Endometrium (tissue), 2 donors: ENCODE measurements at regions not wholly inside any gene's neighbourhood (a gene's known extent, or its start where the extent isn't known, plus 50 kb on each side); places are given as distances from the start of the nearest gene placed in this dataset.

Experiments
- FAIRE-seq: peaks from 2 replicates; lab custom pipeline; 2012; peaks lifted over from hg19 to GRCh38; lab: Jason Lieb, UNC
- donor health status: control.
- donor health status: control.

DNA sequence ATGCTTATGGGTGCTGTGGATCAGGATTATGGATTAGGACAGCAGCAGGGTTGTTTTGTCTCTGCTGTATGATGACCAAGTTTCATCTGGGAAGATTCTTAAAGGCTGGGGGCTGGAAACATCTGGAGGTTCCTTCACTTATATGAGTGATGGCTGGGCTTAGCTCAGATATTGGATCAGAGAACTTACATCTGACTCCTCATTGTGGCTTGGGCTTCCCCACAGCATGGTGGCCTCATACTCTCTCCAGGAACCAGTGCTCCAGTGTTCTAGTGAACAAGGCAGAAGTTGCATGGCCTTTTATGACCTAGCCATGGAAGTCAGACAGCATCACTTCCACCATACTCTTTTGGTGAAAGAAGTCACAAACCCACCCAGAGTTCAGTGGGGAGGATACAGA, 336.1 kb upstream of the TBX3 start:
- no peak for FAIRE-seq

DNA sequence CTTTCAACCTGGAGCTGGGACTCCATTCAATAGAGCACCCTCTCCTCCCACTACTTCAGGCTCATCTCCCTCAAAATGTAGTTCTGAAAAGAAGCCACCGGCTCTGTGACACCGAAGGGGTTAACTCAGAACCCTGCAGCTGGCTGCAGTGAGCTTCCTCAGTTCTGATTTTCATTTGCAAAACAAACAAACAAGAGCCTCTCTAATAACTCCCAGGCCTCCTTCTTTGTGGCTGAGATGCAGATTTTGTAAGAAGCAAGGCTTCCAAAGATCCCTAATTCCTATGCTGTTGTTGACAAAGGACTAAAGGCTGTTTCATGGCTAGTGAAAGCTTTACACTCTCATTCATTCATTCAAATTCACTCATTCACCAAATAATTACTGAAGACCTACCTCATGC, 333.4 kb upstream of the TBX3 start:
- FAIRE-seq: no peak

DNA sequence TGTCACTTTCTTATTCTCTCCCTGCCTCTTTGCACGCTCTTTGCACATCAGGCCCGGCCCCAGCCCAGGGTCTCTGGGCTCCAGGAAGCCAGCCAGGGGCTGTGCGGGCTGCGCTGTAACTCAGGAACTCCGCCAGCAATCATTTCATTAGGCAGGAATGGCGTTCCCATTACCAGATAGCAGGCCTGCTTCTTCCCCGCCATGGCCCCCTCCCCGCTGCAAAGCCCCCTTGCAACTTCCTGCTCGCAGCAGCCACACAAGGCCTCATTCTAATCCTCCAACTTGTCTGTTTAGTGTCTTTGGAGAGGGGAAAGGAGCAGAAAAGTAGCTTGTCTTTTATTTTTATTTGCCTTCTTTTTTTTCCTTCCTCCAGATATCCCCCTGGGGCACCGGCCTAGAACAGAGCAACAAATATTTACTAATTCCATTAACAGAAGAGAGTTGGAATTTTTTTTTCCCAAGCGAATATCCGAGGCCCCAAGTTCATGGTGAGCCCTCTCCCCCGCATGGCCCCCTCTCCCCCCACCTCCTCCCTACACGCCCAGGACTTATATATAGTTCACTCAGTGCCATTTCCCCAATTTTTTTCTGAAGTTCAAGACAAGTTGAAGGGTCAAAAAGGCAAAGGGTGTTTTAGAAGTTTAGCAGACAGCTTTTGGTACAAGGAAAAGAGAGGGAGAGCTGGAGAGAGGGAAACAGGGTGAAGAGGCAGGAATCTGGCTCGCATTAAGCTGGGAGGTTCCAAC, 329.4 kb upstream of the TBX3 start:
- peak; percentile 80 for FAIRE-seq

DNA sequence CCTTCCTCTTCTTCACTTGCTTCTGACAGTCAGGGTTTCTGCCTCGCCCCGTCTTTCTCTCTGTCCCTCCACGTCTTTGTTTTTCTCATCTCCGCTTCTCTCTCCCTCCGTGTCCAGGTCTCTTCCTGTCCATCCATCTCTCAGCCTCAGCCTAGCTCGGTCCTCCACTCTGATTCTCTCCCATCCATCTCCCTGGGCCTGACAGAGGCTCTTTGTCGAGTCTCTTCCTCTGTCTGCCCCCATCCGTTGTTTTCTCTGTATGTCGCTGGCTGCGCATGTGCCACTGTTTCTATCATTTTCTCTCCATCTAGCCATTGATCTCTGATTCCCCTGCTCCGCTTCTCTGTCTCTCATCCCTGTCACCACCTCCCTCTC, 328.9 kb upstream of the TBX3 start:
- no peak for FAIRE-seq

DNA sequence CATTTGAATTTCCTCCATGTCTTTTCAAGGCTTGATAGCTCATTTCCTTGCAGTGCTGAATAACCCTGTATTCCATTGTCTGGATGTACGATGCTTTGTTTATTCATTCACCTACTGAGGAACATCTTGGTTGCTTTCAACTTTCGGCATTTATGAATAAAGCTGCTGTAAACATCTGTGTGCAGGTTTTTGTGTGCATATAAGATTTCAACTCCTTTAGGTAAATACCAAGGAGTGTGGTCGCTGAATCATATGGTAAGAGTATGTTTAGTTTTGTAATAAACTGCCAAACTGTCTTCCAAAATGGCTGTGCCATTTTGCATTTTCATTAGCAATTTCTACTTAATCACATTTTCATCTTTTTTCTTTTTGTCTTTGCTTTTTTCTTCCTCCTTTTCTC, 327.7 kb upstream of the TBX3 start:
- FAIRE-seq: peak; percentile 26

DNA sequence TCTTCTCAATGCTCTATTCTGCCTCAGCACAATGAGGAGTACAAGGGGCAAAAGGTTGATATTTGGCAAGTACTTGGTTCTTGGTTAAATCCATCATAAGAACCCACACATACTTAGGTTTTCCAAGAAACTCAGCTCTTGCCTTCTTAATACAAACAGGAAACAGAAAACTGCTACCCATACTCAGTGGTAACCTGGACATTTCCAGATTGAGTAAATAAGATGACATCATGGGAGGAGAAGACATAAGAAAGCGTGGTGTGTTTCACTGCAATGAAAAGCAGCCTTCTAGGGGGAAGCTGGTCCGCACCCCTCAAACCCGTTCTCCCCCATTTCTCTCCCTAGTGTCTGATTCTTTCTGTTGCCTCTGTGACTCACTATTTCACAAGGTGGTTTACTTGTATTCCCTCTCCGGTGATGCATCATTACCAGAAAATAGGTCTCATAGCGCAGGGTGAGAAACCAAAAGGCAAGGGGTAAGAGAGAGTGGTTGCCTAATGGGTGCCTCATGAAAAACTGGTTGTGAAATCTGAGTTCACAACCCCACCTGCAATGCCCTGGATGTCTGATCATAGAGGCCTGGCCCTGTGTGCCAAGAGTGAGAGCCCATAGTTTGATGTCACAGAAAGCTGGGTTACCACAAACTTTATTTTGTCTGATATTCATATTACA, 326.5 kb upstream of the TBX3 start:
- FAIRE-seq: no peak

DNA sequence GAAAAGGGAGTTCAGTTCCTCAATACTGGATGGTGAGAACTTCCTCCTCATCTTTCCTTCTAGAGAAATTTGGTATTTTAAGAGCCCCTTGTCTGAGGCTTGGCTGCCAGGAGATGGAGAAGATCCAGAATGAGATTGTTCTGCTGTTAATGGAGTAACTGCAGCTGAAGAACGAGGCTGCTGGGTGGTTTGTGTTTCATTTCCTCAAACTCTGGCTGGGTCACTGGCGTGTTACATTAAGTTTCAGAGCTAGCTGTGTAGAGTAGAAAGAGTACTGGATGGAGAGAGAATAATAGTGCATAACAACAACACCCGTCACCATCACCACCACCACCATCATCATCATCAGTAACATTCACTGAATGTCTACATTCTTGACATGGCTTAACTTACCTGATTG, 325.0 kb upstream of the TBX3 start:
- no peak for FAIRE-seq

DNA sequence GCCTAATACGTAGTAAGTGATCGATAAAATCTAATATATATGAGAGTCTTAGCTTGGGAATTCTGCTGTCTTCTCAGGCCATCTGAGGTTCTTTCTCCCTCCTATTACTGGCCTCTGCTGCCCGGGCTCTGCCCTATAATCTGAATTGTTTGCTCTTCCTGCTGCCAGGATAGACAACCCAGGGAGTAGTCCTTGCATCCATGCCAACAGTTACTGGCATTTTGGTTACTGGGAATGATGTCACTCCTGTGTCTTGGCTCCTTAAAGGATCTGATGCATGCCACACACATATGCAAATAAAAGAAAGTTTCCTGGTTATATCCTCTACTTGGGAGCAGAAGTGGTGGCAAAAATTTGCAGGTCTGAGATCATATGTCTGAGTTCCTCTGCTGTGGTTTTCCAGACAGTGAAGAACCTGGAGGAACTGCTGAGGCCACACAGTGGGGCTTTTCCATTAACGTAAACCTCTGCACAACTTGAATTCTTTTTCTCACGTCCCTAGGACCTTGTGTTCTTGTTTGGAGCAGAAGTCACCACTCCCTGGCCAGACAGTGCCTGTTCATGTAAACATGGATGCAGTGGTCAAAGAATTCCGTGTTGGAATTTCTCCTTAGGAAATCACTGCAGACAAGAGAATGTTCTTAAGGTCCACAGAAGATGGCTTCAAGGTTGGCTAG, 320.6 kb upstream of the TBX3 start:
- no peak for FAIRE-seq

DNA sequence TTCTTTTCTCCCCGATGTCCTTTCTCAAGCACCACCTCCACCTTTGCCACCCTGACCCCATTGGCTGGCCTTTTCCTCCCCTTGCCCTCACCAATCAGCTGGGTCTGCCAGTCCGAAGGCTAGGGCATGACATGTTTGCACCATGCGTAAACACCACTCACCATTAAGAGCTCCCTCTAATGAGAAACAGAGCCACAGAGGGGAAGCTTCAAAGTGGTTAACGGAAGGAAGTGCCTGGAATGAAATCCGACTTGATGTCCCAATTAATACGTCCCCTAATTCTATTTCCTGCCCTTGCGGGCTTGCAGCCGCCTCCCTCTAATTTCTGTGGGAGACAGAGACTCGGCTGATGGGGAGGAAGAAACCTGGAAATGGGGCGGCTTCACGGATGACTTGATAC, 318.5 kb upstream of the TBX3 start:
- FAIRE-seq: no peak

DNA sequence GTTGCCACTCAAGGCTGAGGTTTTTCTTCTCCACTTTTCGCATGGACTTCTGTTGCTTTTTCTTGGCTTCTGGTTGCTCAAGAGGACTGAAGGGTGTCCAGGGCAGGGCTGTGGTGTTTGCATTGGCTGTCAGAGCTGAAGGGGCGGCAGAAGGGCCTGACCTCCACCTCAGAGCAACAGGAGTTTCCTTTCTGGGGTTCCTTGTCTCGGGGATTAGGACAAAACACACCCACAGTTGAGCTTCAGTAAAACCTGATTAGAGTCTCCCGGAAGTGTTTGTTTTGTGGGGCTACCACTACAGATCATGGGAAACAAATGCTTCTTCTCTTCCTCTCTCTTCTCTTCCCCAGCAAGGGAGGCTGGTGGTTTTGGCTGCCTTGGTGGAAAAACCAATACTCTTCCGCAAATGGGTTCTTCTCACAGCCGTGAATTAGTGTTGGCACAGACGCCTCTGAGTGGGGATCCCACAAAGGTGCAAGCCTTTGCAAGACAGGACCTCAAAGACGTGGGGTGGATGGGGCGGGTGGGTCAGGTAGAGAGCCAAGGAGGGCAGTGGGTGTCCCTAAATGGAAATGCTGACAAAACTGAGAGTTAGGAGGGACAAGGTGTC, 317.7 kb upstream of the TBX3 start:
- no peak for FAIRE-seq

DNA sequence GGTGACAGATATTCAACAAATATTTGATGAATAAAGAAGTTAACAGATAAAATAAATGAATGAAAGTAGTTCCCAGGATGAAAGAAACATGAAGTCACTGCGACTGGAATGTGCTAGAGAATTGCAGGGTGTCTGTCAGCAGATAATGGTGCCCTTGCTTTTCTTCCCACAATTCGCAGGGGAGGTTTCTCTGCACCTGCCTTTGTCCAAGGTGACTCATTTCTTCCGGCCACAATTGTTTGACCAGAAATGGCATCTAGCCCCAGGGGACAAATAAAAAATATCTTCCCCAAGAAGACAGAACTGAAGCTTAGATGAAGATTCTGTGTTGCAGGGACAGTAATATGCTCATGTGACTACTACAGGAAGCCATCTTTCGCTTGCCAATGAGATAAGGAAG, 316.1 kb upstream of the TBX3 start:
- no peak for FAIRE-seq

DNA sequence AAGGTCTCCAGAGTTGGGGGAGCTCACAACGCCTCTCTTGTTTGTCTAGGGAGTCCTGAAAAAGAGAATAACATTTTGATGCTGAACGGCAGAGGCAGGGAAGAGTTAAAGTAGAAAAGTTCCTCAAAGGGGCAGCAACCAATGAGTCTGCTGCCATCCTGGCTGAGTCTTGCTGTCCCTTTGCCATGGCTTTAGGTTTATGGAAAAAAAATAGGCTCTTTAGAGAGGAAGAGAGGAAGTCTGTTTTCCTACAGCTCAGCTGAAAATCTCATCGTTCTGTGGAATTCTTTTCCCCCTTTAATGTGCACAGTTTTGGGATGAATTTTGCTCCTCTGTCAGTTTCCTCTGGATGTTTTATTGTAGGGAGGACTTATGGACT, 314.8 kb upstream of the TBX3 start:
- no peak for FAIRE-seq

DNA sequence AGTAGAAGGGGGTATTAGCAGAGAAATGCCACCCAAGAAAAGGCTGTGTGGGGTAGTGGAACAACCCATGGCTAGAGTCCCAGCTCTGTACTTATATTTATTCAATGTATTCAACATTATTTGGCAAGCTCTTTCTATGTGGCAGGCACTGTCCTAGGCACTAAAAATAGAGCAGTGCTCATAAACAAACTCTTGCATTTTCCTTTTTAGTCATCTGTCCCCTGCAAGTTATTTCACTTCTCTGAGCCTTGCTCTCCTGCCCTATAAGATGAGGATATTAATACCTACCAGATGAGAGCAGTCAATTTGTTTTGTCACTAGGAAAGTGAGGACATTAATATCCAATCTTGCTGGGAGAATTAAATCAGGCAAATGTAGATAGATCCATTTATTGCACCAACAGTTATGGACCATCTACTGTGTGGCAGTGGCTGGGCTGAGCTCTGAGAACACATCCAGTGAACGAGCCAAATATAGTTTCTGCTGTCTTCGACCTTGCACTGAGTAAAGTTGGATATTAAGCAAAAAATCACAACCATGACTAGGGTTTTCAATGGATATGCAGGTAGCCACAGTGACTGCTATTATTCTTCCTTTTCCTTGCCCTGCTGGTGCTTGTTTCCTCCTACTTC, 314.3 kb upstream of the TBX3 start:
- FAIRE-seq: no peak

DNA sequence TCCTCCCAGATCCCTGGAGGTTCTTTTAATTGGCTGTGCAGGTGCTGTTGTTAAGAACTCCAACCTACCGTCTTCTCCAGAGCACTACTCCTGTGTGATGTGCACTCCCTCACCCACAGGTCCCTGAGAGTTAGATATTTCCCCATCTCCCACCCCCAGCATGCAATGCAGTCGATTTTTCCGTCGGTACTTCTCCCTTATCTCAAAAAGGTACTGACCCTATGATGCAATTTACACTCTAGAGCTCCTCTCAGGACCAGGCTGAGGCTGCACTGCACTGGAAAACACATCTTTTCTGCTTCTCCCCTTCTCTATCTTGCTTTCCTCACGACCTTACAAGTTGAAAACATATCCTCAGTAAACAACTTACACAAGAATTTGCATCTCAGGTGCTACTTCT, 312.4 kb upstream of the TBX3 start:
- FAIRE-seq: no peak

DNA sequence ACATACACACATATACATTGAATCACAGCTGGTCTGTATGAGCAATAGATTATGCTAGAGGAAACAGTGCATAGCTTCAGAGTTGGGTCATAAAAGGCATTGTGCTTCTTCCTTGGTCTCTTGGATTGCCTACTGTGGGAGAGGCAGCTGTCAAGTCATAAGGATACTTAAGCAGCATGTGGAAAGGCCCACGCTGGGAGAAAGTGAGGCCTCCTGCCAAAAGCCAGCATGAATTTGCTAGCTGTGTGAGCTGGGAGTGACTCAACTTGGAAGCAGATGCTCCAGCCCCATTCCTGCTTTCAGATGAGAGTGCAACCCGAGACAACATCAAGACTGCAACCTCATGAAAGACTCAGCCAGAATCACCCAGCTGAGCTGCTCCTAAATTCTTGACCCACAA, 311.9 kb upstream of the TBX3 start:
- no peak for FAIRE-seq

DNA sequence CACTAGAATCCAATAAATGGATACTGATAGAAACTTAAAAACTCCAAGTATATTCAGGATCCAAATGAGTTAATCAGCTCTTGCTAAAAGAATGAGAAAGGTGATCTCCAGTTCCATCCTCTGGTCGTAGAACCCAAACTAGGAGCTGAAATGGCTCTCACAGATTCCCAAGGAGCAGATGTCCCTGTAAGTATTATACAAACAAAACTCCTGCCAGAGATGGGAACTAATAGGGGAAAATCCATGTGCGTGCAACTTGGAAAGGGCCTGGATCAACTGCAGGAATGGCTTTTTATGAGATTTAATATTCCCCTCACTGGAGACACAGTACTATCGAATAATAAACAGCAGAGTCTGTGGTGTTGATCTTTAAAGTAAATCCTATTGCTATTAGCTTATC, 309.2 kb upstream of the TBX3 start:
- peak; percentile 63 for FAIRE-seq

DNA sequence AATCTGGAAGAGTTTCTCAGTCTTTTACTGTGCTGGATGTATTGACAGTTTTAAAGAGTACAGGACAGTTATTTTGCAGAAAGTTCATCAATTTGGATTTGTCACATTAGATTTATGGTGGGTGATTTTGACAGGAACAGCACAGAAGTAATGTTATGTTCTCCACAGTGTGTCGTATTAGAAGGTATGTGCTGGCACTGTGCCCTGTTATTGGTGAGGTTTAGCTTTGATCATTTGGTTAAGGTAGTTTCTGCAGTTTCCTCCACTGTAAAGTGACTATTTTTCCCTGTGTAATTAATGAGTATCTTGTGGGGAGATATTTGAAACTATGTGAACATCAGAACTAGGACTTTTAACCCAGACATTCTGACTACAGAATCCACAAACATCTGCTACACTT, 308.5 kb upstream of the TBX3 start:
- FAIRE-seq: no peak

DNA sequence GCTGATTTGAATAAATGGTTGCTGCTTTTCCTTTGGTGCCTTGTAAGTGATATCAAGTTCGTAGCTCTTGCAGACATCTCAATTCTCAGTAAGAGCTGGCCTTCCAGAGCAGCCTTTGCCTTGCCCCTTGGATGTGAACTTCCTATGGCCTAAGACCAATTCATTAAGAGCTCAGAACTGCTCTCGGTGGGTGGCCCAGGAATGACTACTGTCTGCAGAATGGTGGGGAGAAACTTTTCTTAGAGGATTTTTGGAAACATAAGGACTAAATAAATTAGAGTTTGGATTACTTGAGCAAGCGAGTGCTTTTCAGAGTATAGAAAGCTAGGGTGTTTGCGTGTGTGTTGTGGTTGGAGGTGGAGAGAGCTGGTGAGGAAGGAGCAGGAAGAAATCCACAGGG, 306.4 kb upstream of the TBX3 start:
- FAIRE-seq: no peak

DNA sequence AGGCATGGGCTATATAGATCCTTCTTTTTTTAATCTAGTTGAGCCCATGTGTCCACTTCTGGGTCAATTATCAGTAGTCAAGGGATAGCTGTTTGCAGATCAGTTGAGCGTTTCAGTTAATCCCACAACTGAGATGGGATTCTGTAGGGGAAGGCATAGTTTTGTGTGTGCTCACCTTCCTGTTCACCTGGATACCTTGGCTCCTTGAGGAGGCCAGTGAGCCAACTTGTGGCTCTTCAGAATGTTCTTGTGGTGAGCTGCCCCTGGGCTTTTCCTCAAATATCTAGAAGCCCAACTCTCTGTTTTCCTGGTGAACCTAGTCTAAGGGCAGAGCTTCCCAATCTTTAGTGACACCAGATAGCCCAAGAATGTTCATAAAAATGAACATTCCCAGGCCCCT, 302.9 kb upstream of the TBX3 start:
- FAIRE-seq: no peak

DNA sequence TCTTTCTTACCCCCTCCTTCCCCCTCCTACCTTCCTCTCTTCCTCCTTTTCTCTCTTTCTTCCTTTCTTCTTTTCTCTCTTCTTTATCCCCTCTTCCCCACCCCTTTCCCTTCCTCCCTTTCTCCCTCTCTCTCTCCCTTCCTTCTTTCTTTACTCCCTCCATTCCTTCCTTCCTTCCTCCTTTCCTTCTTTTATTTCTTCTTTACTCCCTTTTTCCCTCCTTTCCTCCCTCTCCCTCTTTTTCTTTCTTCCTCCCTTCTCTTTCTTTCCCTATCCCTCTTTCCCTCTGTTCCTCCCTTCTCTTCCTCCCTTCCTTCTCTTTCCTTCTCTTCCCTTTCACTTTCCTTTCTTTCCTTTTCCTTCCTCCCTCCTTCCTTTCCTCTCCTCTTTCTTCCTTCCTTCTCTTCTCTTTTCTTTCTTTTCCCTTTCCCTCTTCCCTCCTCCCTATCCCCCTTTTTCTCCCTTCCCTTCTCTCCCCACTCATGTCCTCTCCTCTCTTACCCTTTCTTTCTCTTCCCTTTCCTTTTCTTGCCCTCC, 302.3 kb upstream of the TBX3 start:
- FAIRE-seq: no peak

DNA sequence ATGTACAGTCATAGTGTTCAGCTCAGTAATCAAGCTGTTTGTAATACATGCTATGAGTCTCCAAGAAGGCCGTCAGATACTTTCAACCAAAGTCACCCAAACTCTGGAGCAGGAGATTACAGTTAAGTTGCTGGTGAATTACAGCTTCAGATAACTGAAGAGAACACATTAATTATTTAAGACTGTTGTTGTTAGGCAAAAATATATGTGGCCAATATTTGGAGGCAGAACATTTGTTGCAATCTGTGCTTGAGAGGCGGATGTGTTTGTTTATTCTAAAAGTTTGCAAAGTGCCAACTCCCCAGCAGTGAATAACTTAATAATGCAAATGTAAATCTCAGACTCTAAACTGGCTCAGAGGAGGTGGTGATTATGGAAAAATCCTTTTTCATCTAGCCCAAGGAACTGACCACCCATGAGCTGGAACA, 300.7 kb upstream of the TBX3 start:
- FAIRE-seq: no peak

DNA sequence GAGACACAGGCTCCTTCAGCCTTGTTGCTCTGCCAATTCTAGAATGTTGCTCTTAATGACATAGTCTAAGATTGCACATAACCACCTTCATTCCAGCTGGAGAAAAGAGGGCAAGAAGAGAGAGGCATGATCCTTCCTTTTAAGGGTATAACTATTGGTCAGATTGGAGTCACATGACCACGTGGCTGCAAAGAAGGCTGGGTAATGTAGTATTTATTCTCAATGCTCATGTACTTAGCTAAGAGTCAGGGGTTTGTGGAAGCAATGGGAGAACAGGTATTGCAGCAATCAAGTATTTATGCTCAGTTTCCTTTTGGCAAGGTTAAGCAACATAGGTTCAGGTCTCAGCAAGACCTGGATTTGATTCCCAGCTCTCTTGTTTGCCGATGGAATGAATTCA, 298.8 kb upstream of the TBX3 start:
- FAIRE-seq: no peak

DNA sequence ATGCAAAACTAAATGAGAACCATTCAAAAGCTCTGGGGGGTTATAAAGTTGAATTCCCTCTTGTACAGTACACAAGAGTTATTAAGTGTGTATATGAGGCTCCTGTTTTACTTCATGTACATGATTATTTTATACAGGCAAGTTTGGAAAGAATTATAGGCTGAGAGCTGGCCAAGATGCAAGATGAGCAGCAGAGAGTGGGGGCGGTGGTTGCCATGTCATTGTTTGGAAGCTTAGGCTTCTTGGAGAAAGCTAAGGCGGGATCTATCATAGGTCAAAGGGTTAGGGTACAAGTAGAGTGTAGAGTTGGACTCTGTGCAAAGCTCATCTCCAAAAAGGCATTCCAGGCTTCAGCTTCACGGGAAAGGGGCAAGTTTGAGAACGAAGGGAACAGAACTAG, 297.1 kb upstream of the TBX3 start:
- no peak for FAIRE-seq
